Keratinocyte (primary cell): ENCODE measurements at regions not wholly inside any gene's neighbourhood (a gene's known extent, or its start where the extent isn't known, plus 50 kb on each side); places are given as distances from the start of the nearest gene placed in this dataset.

Experiments
- DNase-seq: peaks from one replicate; pipeline ENCODE4 v3.0.0-alpha.2; 2011; ENCODE audit warnings: low read depth, missing footprints, low spot score
- FAIRE-seq: peaks from 2 replicates; lab custom pipeline; 2011; peaks lifted over from hg19 to GRCh38; lab: Jason Lieb, UNC
- H2AFZ ChIP-seq: 2 replicates; pipeline ENCODE4 v1.6.0; 2012; ENCODE audit warnings: low read length, control low read depth, inconsistent platforms; ENCODE audit not compliant: control insufficient read depth
- H3K27ac ChIP-seq: 2 replicates; pipeline ENCODE4 v1.5.1; 2011; ENCODE audit warnings: low read length; ENCODE audit not compliant: control insufficient read depth, insufficient read depth
- H3K27me3 ChIP-seq: 3 replicates; pipeline ENCODE4 v1.6.0; 2011; ENCODE audit warnings: low read length; ENCODE audit not compliant: control insufficient read depth, insufficient read depth; ENCODE audit errors: extremely low read depth
- H3K36me3 ChIP-seq, 2 experiments: 2 replicates in 1 of 2; 3 replicates in 1 of 2; pipeline ENCODE4 v1.5.1; 2011; ENCODE audit warnings: low read length in 2 of 2, mild to moderate bottlenecking in 1 of 2; ENCODE audit not compliant: control insufficient read depth in 2 of 2, insufficient read depth in 2 of 2; ENCODE audit errors: extremely low read depth in 1 of 2
- H3K4me1 ChIP-seq: 3 replicates; pipeline ENCODE4 v1.5.1; 2011; ENCODE audit warnings: low read length; ENCODE audit not compliant: control insufficient read depth, insufficient read depth; ENCODE audit errors: extremely low read depth
- H3K4me2 ChIP-seq: 3 replicates; pipeline ENCODE4 v1.6.0; 2011; ENCODE audit warnings: low read depth, low read length; ENCODE audit not compliant: control insufficient read depth, insufficient read depth; ENCODE audit errors: extremely low read depth
- H3K4me3 ChIP-seq, 3 experiments: fragments of 200-600 bp in 1 of 3; sonication (generic) in 1 of 3; 2 replicates in 2 of 3; 3 replicates in 1 of 3; pipeline ENCODE4 v1.5.1; 2011 to 2016; ENCODE audit warnings: low read length in 3 of 3, mild to moderate bottlenecking in 3 of 3, control low read depth in 2 of 3, inconsistent platforms in 1 of 3, low read depth in 1 of 3, mixed read lengths in 1 of 3, mixed run types in 1 of 3, moderate library complexity in 1 of 3; ENCODE audit not compliant: control insufficient read depth in 2 of 3, insufficient read depth in 2 of 3; ENCODE audit errors: extremely low read depth in 1 of 3
- H3K79me2 ChIP-seq: 2 replicates; pipeline ENCODE4 v1.6.0; 2012; ENCODE audit warnings: low read length; ENCODE audit not compliant: control insufficient read depth, insufficient read depth
- H3K9ac ChIP-seq: 3 replicates; pipeline ENCODE4 v1.6.0; 2011; ENCODE audit warnings: low read length; ENCODE audit not compliant: control insufficient read depth, insufficient read depth; ENCODE audit errors: extremely low read depth
- H3K9me1 ChIP-seq: 3 replicates; pipeline ENCODE4 v1.6.0; 2011; ENCODE audit warnings: low read length; ENCODE audit not compliant: control insufficient read depth, insufficient read depth; ENCODE audit errors: extremely low read depth
- H3K9me3 ChIP-seq: 2 replicates; pipeline ENCODE4 v1.5.1; 2012; ENCODE audit warnings: low read depth, low read length; ENCODE audit not compliant: control insufficient read depth
- H4K20me1 ChIP-seq: 3 replicates; pipeline ENCODE4 v1.6.0; 2011; ENCODE audit warnings: low read length; ENCODE audit not compliant: control insufficient read depth, insufficient read depth; ENCODE audit errors: extremely low read depth
- EZH2 ChIP-seq: IDR thresholded peaks from one replicate; pipeline ENCODE4 v1.6.1; 2012; ENCODE audit warnings: inconsistent platforms, mild to moderate bottlenecking, low read length, moderate library complexity
- dilution Hi-C: fragments of 300-500 bp; cut with MboI; formaldehyde crosslinking; loops from one replicate; pipeline ENCODE4 v1.7.0; 2020; ENCODE audit warnings: low sequenced_read_pairs; ENCODE audit not compliant: extremely low pct_ligation_motif_present
- TF ChIP-seq, protein P1 (sequence below), 3 experiments: IDR thresholded peaks in 1 of 3; conservative IDR thresholded peaks in 1 of 3; optimal IDR thresholded peaks in 1 of 3; 2 replicates in 2 of 3; 3 replicates in 1 of 3; pipeline versions ENCODE3 to v1.5.1; 2011; ENCODE audit warnings: low read length in 3 of 3, mild to moderate bottlenecking in 3 of 3, moderate library complexity in 2 of 3, control low read depth in 1 of 3, inconsistent platforms in 1 of 3; ENCODE audit not compliant: insufficient read depth in 2 of 3; ENCODE audit errors: extremely low read depth in 1 of 3

DNA sequence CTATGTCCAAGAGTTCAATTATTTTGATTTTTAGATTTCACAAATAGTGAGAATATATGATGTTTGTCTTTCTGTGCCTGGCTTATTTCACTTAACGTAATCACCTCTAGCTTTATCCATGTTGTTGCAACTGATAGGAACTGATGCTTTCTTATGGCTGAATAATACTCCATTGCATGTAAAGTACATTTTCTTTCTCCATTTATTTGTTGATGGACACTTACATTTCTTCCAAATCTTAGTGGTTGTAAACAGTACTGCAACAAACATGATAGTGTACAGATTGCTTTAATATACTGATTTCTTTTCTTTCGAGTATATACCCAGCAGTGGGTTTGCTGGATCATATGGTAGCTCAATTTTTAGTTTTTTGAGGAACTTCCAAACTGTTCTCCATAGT is 600.6 kb upstream of the SEMA6D start:
- Histone ChIP-seq H3K79me2 (no peaks in the 10 kb centered on the region), H3K4me3 (no peak overlapping the region), H2AFZ (no peak overlapping the region), H3K27ac (no peak overlapping the region), H3K4me1 (no peaks in the 10 kb centered on the region), H4K20me1 (no peaks in the 10 kb centered on the region), H3K4me2 (no peak overlapping the region), H3K9ac (no peak overlapping the region), H3K9me3 (no peaks in the 10 kb centered on the region), H3K9me1 (no peaks in the 10 kb centered on the region), H3K36me3 (no peaks in the 10 kb centered on the region), H3K27me3 (no peaks in the 10 kb centered on the region)
- TF ChIP-seq EZH2 = no peak
- TF ChIP-seq, protein P1, sequence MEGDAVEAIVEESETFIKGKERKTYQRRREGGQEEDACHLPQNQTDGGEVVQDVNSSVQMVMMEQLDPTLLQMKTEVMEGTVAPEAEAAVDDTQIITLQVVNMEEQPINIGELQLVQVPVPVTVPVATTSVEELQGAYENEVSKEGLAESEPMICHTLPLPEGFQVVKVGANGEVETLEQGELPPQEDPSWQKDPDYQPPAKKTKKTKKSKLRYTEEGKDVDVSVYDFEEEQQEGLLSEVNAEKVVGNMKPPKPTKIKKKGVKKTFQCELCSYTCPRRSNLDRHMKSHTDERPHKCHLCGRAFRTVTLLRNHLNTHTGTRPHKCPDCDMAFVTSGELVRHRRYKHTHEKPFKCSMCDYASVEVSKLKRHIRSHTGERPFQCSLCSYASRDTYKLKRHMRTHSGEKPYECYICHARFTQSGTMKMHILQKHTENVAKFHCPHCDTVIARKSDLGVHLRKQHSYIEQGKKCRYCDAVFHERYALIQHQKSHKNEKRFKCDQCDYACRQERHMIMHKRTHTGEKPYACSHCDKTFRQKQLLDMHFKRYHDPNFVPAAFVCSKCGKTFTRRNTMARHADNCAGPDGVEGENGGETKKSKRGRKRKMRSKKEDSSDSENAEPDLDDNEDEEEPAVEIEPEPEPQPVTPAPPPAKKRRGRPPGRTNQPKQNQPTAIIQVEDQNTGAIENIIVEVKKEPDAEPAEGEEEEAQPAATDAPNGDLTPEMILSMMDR (optimal IDR thresholded peaks at IDR 0.05 in 1 of 3, IDR thresholded peaks at IDR 0.05 in 1 of 3, conservative IDR thresholded peaks at IDR 0.05 in 1 of 3; ENCODE audit: extremely low read depth in 1 of 3, insufficient read depth in 2 of 3, low read length in 3 of 3) = no peak
- dilution Hi-C loops = no loop called here
- FAIRE-seq (no peak), DNase-seq (no peak)

DNA sequence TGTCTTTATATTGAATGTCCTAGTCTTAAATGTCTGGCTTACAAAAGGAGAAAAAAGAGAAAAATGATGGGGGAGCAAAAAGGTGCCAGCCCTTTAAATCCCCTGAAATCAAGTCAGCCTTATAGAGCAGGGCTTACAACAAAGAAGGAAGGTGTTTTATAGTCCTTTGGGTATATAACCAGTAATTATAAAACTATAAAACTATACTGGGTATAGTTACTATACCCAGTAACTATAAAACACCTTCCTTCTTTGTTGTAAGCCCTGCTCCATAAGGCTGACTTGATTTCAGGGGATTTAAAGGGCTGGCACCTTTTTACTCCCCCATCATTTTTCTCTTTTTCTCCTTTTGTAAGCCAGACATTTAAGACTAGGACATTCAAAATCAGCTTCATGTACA is 598.0 kb upstream of the SEMA6D start:
- H3K27me3 ChIP-seq = no peaks in the 10 kb centered on the region
- no peak for DNase-seq
- H3K4me1 ChIP-seq = no peaks in the 10 kb centered on the region
- H3K79me2 ChIP-seq = no peaks in the 10 kb centered on the region
- no peaks in the 10 kb centered on the region for H3K9me1 ChIP-seq
- no peaks in the 10 kb centered on the region for H3K9me3 ChIP-seq
- H3K4me3 ChIP-seq = no peak overlapping the region
- H3K27ac ChIP-seq = no peak overlapping the region
- no peaks in the 10 kb centered on the region for H4K20me1 ChIP-seq
- FAIRE-seq = no peak
- H2AFZ ChIP-seq = no peak overlapping the region
- dilution Hi-C loops = no loop called here
- no peaks in the 10 kb centered on the region for H3K36me3 ChIP-seq
- no peak overlapping the region for H3K9ac ChIP-seq
- no peak overlapping the region for H3K4me2 ChIP-seq
- TF ChIP-seq EZH2 = no peak
- TF ChIP-seq, protein P1 (optimal IDR thresholded peaks at IDR 0.05 in 1 of 3, IDR thresholded peaks at IDR 0.05 in 1 of 3, conservative IDR thresholded peaks at IDR 0.05 in 1 of 3; ENCODE audit: extremely low read depth in 1 of 3, insufficient read depth in 2 of 3, low read length in 3 of 3) = no peak
